Breast epithelium (tissue), 3 donors: ENCODE measurements at regions not wholly inside any gene's neighbourhood (a gene's known extent, or its start where the extent isn't known, plus 50 kb on each side); places are given as distances from the start of the nearest gene placed in this dataset.

Experiments
- CTCF ChIP-seq, 3 donors: fragments of 450-650 bp; IDR thresholded peaks; one replicate each; pipeline ENCODE4 v1.5.1; 2016 to 2017; ENCODE audit warnings: antibody characterized with exemption in 3 of 3, mild to moderate bottlenecking in 3 of 3, moderate library complexity in 3 of 3
- POLR2A ChIP-seq: fragments of 450-650 bp; IDR thresholded peaks from one replicate; pipeline ENCODE4 v1.6.1; 2016; ENCODE audit warnings: antibody characterized with exemption, mild to moderate bottlenecking, moderate library complexity
- POLR2AphosphoS5 ChIP-seq, 3 donors: sonication (generic); formaldehyde crosslinking; IDR thresholded peaks; one replicate each; pipeline ENCODE4 v1.6.1; 2017; ENCODE audit warnings: antibody characterized with exemption in 3 of 3

- TF ChIP-seq POLR2A: no peak
- TF ChIP-seq CTCF (IDR thresholded peaks at IDR 0.05): no peak
- TF ChIP-seq POLR2AphosphoS5 (IDR thresholded peaks at IDR 0.05): no peak
Observed at GRCh38 chr5:125834438-125835115, 588.6 kb upstream of the GRAMD2B start.
